ENCODE measurements at regions not wholly inside any gene's neighbourhood (a gene's known extent, or its start where the extent isn't known, plus 50 kb on each side); places are given as distances from the start of the nearest gene placed in this dataset.

DNA sequence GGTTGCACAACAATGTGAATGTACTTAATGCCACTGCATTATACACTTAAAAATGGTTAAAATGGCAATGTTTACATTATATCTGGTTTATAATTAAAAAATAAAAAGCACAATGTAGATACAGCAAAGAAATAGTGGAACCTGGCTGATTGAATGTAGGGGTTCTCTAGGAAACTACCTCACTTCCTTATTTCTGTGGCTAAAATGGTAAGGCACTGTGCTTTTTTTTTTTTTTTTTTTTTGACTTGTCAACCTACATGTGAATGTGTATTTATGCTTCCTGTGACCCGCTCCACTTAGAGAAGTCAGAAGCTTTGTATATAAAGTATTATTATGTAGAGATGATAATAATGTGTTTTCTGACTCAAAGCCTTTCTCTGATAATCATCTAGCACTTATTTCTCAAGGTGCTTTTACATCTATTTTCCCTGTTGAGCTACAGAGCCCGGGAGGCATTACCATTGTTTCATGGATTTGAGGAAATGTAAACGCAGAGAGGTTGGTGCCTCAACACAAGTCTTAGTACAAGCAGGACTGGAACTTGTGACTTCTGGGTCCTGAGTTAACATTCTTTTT, 55.0 kb downstream of the SOX4 start:
- Mint-ChIP-seq H3K4me3 (no peak overlapping the region), H3K36me3 (no peaks in the 10 kb centered on the region), H3K4me1 (ENCODE audit: low read depth in 2 of 2) (no peaks in the 10 kb centered on the region)

GRCh38 chr6:21653323-21653722, 59.8 kb downstream of the SOX4 start:
- ATAC-seq, result no peak

More for the DNA sequence above, 55.0 kb downstream of the SOX4 start:
- H3K27me3 Mint-ChIP-seq, result peaks cover 0 to 9% of the 10 kb centered on the region in 2 donors
- H3K27ac Mint-ChIP-seq, result no peak overlapping the region
- ATAC-seq (no peak), DNase-seq (ENCODE audit: low spot score) (no peak)
- no peaks in the 10 kb centered on the region for H3K9me3 Mint-ChIP-seq

GRCh38 chr6:21653905-21654304, 60.4 kb downstream of the SOX4 start:
- H3K9me3 Mint-ChIP-seq, result no peaks in the 10 kb centered on the region
- H3K36me3 Mint-ChIP-seq, result no peaks in the 10 kb centered on the region
- peaks cover 4 to 7% of the 10 kb centered on the region in 2 donors for H3K27me3 Mint-ChIP-seq
- no peak overlapping the region for H3K4me3 Mint-ChIP-seq
- DNase-seq (ENCODE audit: low spot score) (no peak), ATAC-seq (no peak)
- no peak overlapping the region for H3K27ac Mint-ChIP-seq
- no peaks in the 10 kb centered on the region for H3K4me1 Mint-ChIP-seq (ENCODE audit: low read depth in 2 of 2)

More at GRCh38 chr6:21653323-21653722, 59.8 kb downstream of the SOX4 start:
- Mint-ChIP-seq H3K4me1 (ENCODE audit: low read depth in 2 of 2) (no peaks in the 10 kb centered on the region), H3K4me3 (no peak overlapping the region), H3K27ac (no peak overlapping the region), H3K27me3 (peaks cover 4 to 7% of the 10 kb centered on the region in 2 donors), H3K9me3 (no peaks in the 10 kb centered on the region), H3K36me3 (no peaks in the 10 kb centered on the region)
- no peak for DNase-seq (ENCODE audit: low spot score)

GRCh38 chr6:21654361-21654760, 60.8 kb downstream of the SOX4 start:
- no peak overlapping the region for H3K27ac Mint-ChIP-seq
- no peaks in the 10 kb centered on the region for H3K9me3 Mint-ChIP-seq
- H3K36me3 Mint-ChIP-seq, result no peaks in the 10 kb centered on the region
- H3K4me3 Mint-ChIP-seq, result no peak overlapping the region
- DNase-seq (ENCODE audit: low spot score), result no peak
- H3K27me3 Mint-ChIP-seq, result peaks cover 4 to 7% of the 10 kb centered on the region in 2 donors
- ATAC-seq, result no peak
- H3K4me1 Mint-ChIP-seq (ENCODE audit: low read depth in 2 of 2), result no peaks in the 10 kb centered on the region

DNA sequence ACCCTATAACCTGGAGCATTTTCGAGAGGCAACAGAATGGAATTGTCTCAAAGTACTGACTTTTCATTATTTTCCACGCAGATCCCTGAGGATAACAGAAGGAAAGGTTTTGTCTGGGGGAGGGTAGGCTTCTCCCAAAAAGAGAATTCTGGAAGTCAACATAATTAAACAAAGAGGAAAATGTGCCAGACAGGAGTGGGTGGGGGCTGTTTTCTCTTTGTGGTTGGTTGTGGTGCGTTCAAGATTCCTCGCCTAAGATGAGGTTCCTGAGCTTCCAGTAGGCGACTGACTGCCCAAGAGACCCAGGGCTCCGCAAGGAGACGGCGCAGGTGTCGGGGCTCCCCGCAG, 70.4 kb downstream of the SOX4 start:
- no peaks in the 10 kb centered on the region for H3K36me3 Mint-ChIP-seq
- ATAC-seq (no peak), DNase-seq (ENCODE audit: low spot score) (no peak)
- H3K4me3 Mint-ChIP-seq, result no peak overlapping the region
- H3K27ac Mint-ChIP-seq, result no peak overlapping the region
- peaks cover 0 to 13% of the 10 kb centered on the region in 2 donors for H3K4me1 Mint-ChIP-seq (ENCODE audit: low read depth in 2 of 2)
- H3K9me3 Mint-ChIP-seq, result no peaks in the 10 kb centered on the region
- peaks cover 43 to 60% of the 10 kb centered on the region in 2 donors for H3K27me3 Mint-ChIP-seq

GRCh38 chr6:21664314-21665109, 71.0 kb downstream of the SOX4 start:
- no peaks in the 10 kb centered on the region for H3K9me3 Mint-ChIP-seq
- DNase-seq (ENCODE audit: low spot score) (no peak), ATAC-seq (peak; percentile 25 to 56)
- H3K36me3 Mint-ChIP-seq, result no peaks in the 10 kb centered on the region
- H3K4me3 Mint-ChIP-seq, result peak overlapping the region; percentile 42
- H3K27ac Mint-ChIP-seq, result no peak overlapping the region
- peaks cover 44 to 63% of the 10 kb centered on the region in 2 donors for H3K27me3 Mint-ChIP-seq
- H3K4me1 Mint-ChIP-seq (ENCODE audit: low read depth in 2 of 2), result peaks cover 0 to 13% of the 10 kb centered on the region in 2 donors

GRCh38 chr6:21665110-21665391, 71.5 kb downstream of the SOX4 start:
- Mint-ChIP-seq H3K4me3 (peak overlapping the region; percentile 38), H3K4me1 (ENCODE audit: low read depth in 2 of 2) (peaks cover 0 to 13% of the 10 kb centered on the region in 2 donors), H3K36me3 (no peaks in the 10 kb centered on the region), H3K27ac (no peak overlapping the region), H3K9me3 (no peaks in the 10 kb centered on the region), H3K27me3 (peaks cover 44 to 63% of the 10 kb centered on the region in 2 donors)
- ATAC-seq (no peak), DNase-seq (ENCODE audit: low spot score) (no peak)

GRCh38 chr6:21665392-21666200, 72.0 kb downstream of the SOX4 start:
- Mint-ChIP-seq H3K4me3 (peak overlapping the region; percentile 38), H3K9me3 (no peaks in the 10 kb centered on the region), H3K27ac (no peak overlapping the region), H3K36me3 (no peaks in the 10 kb centered on the region), H3K4me1 (ENCODE audit: low read depth in 2 of 2) (peaks cover 0 to 13% of the 10 kb centered on the region in 2 donors), H3K27me3 (peaks cover 44 to 63% of the 10 kb centered on the region in 2 donors)
- no peak for DNase-seq (ENCODE audit: low spot score)
- ATAC-seq, result peak; percentile 17 to 22

DNA sequence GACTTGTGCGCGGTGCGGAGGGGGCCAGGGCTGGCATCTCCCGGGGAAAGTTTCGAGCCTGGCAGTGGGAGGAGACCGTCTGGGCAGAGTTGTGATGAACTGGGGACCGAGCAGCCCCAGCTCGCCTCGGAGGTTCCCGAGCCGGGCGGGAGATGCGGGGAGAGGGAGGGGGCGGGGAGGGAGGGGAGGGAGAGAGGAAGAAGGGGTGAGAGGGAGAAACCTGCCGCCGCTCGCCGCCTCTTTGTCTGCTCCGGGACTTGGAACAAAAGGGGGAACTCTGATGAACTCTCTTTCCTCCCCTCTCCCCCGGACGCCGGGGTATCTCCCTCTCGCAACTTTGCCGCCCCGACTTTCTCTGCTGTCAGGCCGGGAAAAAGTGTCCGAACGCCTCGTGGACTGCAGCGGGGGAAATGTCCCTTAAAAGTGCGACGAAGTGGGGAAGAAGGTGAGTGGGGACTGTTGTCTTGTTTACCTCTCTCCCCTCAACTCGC, 72.7 kb downstream of the SOX4 start:
- Mint-ChIP-seq H3K36me3 (no peaks in the 10 kb centered on the region), H3K27ac (no peak overlapping the region), H3K9me3 (no peaks in the 10 kb centered on the region), H3K4me1 (ENCODE audit: low read depth in 2 of 2) (peaks cover 0 to 13% of the 10 kb centered on the region in 2 donors), H3K4me3 (peak overlapping the region; percentile 42), H3K27me3 (peaks cover 41 to 60% of the 10 kb centered on the region in 2 donors)
- DNase-seq (ENCODE audit: low spot score) (no peak), ATAC-seq (no peak)

- peaks cover 0 to 13% of the 10 kb centered on the region in 2 donors for H3K4me1 Mint-ChIP-seq (ENCODE audit: low read depth in 2 of 2)
- H3K4me3 Mint-ChIP-seq, result peak overlapping the region; percentile 42
These were observed 73.5 kb downstream of the SOX4 start for GRCh38 chr6:21666853-21667681.

DNA sequence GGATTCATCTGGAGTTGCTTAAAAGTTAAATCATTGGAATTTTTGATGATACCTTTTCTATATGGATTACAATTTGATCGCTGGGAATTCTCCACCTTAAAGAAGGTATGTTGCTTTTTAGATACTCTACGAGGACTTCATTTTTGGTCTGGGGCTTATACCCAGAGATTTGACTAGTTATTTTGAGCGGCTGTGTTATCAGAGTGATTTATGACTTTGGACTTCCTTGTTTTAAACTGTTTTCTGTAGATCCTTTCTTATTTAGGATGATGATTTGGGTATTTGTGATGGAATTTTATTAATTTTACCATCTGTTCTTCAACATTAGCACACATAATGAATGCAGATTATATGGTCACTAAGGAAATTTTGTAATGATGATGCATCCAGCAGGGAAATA, 75.2 kb downstream of the SOX4 start:
- Mint-ChIP-seq H3K27me3 (peaks cover 35 to 49% of the 10 kb centered on the region in 2 donors), H3K27ac (no peak overlapping the region), H3K4me1 (ENCODE audit: low read depth in 2 of 2) (peaks cover 0 to 13% of the 10 kb centered on the region in 2 donors), H3K9me3 (no peaks in the 10 kb centered on the region), H3K4me3 (no peak overlapping the region), H3K36me3 (no peaks in the 10 kb centered on the region)
- DNase-seq (ENCODE audit: low spot score) (no peak), ATAC-seq (no peak)

More at GRCh38 chr6:21666853-21667681, 73.5 kb downstream of the SOX4 start:
- ATAC-seq (peak in 1 of 2 donors; percentile 33), DNase-seq (ENCODE audit: low spot score) (no peak)
- Mint-ChIP-seq H3K27ac (no peak overlapping the region), H3K9me3 (no peaks in the 10 kb centered on the region), H3K27me3 (peaks cover 40 to 58% of the 10 kb centered on the region in 2 donors), H3K36me3 (no peaks in the 10 kb centered on the region)

DNA sequence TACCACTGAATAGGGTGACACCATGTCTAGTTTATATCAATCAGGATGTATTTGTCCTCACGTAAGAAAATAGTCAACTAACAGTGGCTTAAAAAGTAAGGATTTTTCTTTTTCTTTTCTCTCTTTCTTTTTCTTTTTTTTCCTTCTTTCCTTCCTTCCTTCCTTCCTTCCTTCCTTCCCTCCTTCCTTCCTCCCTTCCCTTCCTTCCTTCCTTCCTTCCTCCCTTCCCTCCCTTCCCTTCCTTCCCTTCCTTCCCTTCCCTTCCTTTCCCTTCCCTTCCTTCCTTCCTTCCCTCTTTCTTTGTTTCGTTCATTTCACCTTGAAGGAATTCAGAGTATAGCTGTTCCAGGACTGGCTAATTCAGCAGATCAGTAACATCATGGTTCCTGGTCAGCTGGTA, 83.2 kb downstream of the SOX4 start:
- no peaks in the 10 kb centered on the region for H3K4me1 Mint-ChIP-seq (ENCODE audit: low read depth in 2 of 2)
- no peaks in the 10 kb centered on the region for H3K36me3 Mint-ChIP-seq
- DNase-seq (ENCODE audit: low spot score) (no peak), ATAC-seq (no peak)
- H3K27me3 Mint-ChIP-seq, result peaks cover 4 to 6% of the 10 kb centered on the region in 2 donors
- H3K27ac Mint-ChIP-seq, result no peak overlapping the region
- no peak overlapping the region for H3K4me3 Mint-ChIP-seq
- H3K9me3 Mint-ChIP-seq, result no peaks in the 10 kb centered on the region

DNA sequence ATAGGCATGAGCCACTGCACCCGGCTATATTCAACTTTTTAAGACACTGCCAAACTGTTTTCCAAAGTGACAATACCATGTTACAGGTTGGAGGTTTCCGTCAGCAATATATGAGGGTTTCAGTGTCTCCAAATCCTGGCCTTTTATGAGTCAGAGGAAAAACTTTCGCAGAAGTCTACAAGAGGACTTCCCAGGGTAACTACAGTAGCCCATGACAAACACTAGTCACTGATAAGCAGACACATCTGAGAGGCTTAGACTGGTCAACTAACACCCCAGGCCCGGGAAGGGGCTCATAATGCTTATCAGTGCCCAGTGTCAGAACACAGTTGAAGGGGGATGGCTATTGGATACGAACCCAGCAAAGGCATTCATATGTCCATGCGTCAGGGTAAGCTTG, 85.4 kb downstream of the SOX4 start:
- ATAC-seq, result no peak
- H3K4me3 Mint-ChIP-seq, result no peak overlapping the region
- H3K36me3 Mint-ChIP-seq, result no peaks in the 10 kb centered on the region
- H3K27ac Mint-ChIP-seq, result no peak overlapping the region
- DNase-seq (ENCODE audit: low spot score), result no peak
- no peaks in the 10 kb centered on the region for H3K9me3 Mint-ChIP-seq
- no peaks in the 10 kb centered on the region for H3K4me1 Mint-ChIP-seq (ENCODE audit: low read depth in 2 of 2)
- no peaks in the 10 kb centered on the region for H3K27me3 Mint-ChIP-seq

Data from natural killer cell treated with Interleukin-12 subunit alpha and Interleukin-12 subunit beta and Interleukin-15 and Interleukin-18, amount 100 ng/mL, for 72 hours (primary cell).